B cell (primary cell): ENCODE measurements at regions not wholly inside any gene's neighbourhood (a gene's known extent, or its start where the extent isn't known, plus 50 kb on each side); places are given as distances from the start of the nearest gene placed in this dataset.

Experiments
- ATAC-seq: fragments of 200-7000 bp; cut with Tn5 transposase; one replicate; pipeline ENCODE4 v1.10.0; 2021; ENCODE audit warnings: low read depth, mild to moderate bottlenecking, moderate number of reproducible peaks, moderate library complexity
- CTCF ChIA-PET: fragments of 350-600 bp; sonication (Branson Sonifier 250); formaldehyde crosslinking; loops from one replicate; lab custom pipeline; 2021; ENCODE audit warnings: antibody characterized with exemption, inconsistent platforms; lab: Charles Lee
- POLR2A ChIA-PET: fragments of 350-600 bp; sonication (Branson Sonifier 250); formaldehyde crosslinking; loops from one replicate; lab custom pipeline; 2021; ENCODE audit warnings: antibody characterized with exemption; lab: Charles Lee
- DNase-seq: peaks from one replicate; pipeline ENCODE4 v3.0.0; 2013
- H2AFZ ChIP-seq: 2 replicates; pipeline ENCODE4 v1.6.1; 2012; ENCODE audit warnings: mild to moderate bottlenecking, low read depth, low read length; ENCODE audit not compliant: insufficient read depth, poor library complexity, severe bottlenecking
- H3K27ac ChIP-seq, 2 donors: 1 replicate in 1 of 2; 2 replicates in 1 of 2; pipeline ENCODE4 v1.5.1; 2012 to 2013; ENCODE audit warnings: low read length in 2 of 2, mild to moderate bottlenecking in 2 of 2, moderate library complexity in 1 of 2
- H3K27me3 ChIP-seq, 4 experiments: fragments of 200-600 bp in 1 of 4; sonication (generic) in 1 of 4; replicated peaks in 1 of 4; 1 replicate in 2 of 4; 2 replicates in 2 of 4; pipeline versions ENCODE4 v1.6.1 to v1.7.0; 2013 to 2016; ENCODE audit warnings: low read length in 3 of 4, mild to moderate bottlenecking in 2 of 4, mixed read lengths in 1 of 4, moderate library complexity in 1 of 4; ENCODE audit not compliant: insufficient read depth in 4 of 4, control insufficient read depth in 3 of 4; ENCODE audit errors: control extremely low read depth in 1 of 4
- H3K36me3 ChIP-seq, 2 experiments: replicated peaks in 1 of 2; 1 replicate in 1 of 2; 2 replicates in 1 of 2; pipeline versions ENCODE4 v1.6.1 to v1.7.1; 2013; ENCODE audit warnings: low read length in 1 of 2; ENCODE audit not compliant: insufficient read depth in 2 of 2, control insufficient read depth in 1 of 2; ENCODE audit errors: control extremely low read depth in 1 of 2, extremely low read depth in 1 of 2
- H3K4me1 ChIP-seq, 2 donors: fragments of 200-600 bp in 1 of 2; sonication (generic) in 1 of 2; 1 replicate in 1 of 2; 2 replicates in 1 of 2; pipeline versions ENCODE4 v1.5.1 to v1.6.1; 2013 to 2017; ENCODE audit warnings: low read length in 2 of 2; ENCODE audit not compliant: control insufficient read depth in 2 of 2, insufficient read depth in 2 of 2
- H3K4me2 ChIP-seq: replicated peaks from 2 replicates; pipeline ENCODE3; 2012; ENCODE audit warnings: mild to moderate bottlenecking, low read depth, low read length; ENCODE audit not compliant: poor library complexity, severe bottlenecking
- H3K4me3 ChIP-seq, 5 experiments: fragments of 200-600 bp in 1 of 5; sonication (generic) in 1 of 5; 1 replicate in 3 of 5; 2 replicates in 2 of 5; pipeline versions ENCODE4 v1.5.1 to v1.7.0; 2011 to 2016; ENCODE audit warnings: low read length in 4 of 5, mild to moderate bottlenecking in 4 of 5, low read depth in 2 of 5, control low read depth in 1 of 5, moderate library complexity in 1 of 5; ENCODE audit not compliant: insufficient read depth in 1 of 5; ENCODE audit errors: control extremely low read depth in 1 of 5, extremely low read depth in 1 of 5
- H3K79me2 ChIP-seq: fragments of 200-600 bp; sonication (generic); one replicate; pipeline ENCODE4 v1.6.0; 2016; ENCODE audit warnings: low read length; ENCODE audit not compliant: control insufficient read depth, insufficient read depth
- H3K9ac ChIP-seq: fragments of 200-600 bp; sonication (generic); 2 replicates; pipeline ENCODE4 v1.6.1; 2017; ENCODE audit warnings: mild to moderate bottlenecking, low read length, moderate library complexity
- H3K9me3 ChIP-seq, 3 donors: one replicate each; pipeline versions ENCODE4 v1.6.1 to v1.7.1; 2013; ENCODE audit warnings: low read length in 2 of 3; ENCODE audit not compliant: control insufficient read depth in 2 of 3, insufficient read depth in 1 of 3; ENCODE audit errors: control extremely low read depth in 1 of 3
- H4K20me1 ChIP-seq: 2 replicates; pipeline ENCODE4 v1.6.0; 2012; ENCODE audit warnings: mild to moderate bottlenecking, low read length; ENCODE audit not compliant: insufficient read depth, control insufficient read depth, poor library complexity, severe bottlenecking
- H3K27ac Mint-ChIP-seq: one replicate; pipeline ENCODE4 v1.8.0; 2021; ENCODE audit warnings: mixed read lengths
- H3K27me3 Mint-ChIP-seq: one replicate; pipeline ENCODE4 v1.8.0; 2021; ENCODE audit warnings: mixed read lengths
- H3K4me1 Mint-ChIP-seq: one replicate; pipeline ENCODE4 v1.8.0; 2021; ENCODE audit warnings: mixed read lengths
- H3K4me3 Mint-ChIP-seq: one replicate; pipeline ENCODE4 v1.8.0; 2021; ENCODE audit warnings: mixed read lengths
- H3K9me3 Mint-ChIP-seq: one replicate; pipeline ENCODE4 v1.8.0; 2022; ENCODE audit warnings: mixed read lengths; ENCODE audit not compliant: insufficient read depth
- EZH2 ChIP-seq: IDR thresholded peaks from 2 replicates; pipeline ENCODE4 v1.6.1; 2012; ENCODE audit warnings: borderline replicate concordance, low read depth, mild to moderate bottlenecking, moderate library complexity, low read length; ENCODE audit not compliant: insufficient read depth, poor library complexity, severe bottlenecking
- WGBS: methylation state at CpG from one replicate; pipeline ENCODE4 v1.1.5; 2013; ENCODE audit warnings: missing lambda C conversion rate; ENCODE audit not compliant: insufficient coverage; 5-methylcytosine and 5-hydroxymethylcytosine counted together
- intact Hi-C: fragments of 100-400 bp; cut with micrococcal nuclease; formaldehyde crosslinking; loops from one replicate; pipeline ENCODE4 v1.10.0; 2022
- TF ChIP-seq, protein P1 (sequence below): fragments of 200-600 bp; IDR thresholded peaks from one replicate; pipeline ENCODE4 v1.8.0; 2022; ENCODE audit warnings: antibody characterized with exemption, mild to moderate bottlenecking

DNA sequence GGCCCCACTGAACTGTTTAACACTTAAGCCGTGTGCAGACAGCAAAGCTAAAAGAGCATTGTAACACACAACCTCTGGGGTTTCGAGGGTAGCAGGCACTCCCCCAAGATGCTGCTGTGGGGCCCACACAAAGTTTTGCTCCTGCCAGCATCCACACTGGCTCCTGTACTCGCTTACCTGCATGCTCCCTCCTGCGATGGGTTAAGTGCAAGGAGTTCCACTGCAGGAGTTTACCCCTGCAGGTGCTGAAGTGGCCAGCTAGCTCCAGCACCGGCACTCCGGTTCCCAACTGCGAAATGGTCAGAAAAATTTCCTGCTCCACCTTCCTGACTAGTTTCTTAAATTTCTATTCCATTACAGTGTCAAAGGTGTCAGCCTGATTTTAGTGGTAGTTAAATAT, 443.5 kb downstream of the PCDH10 start:
- Mint-ChIP-seq H3K9me3 (no peaks in the 10 kb centered on the region), H3K27me3 (no peaks in the 10 kb centered on the region), H3K4me1 (no peaks in the 10 kb centered on the region), H3K4me3 (no peak overlapping the region), H3K27ac (no peak overlapping the region)
- intact Hi-C loops = no loop called here
- Histone ChIP-seq H3K9ac (no peak overlapping the region), H3K36me3 (no peaks in the 10 kb centered on the region), H3K27me3 (no peaks in the 10 kb centered on the region), H3K27ac (no peak overlapping the region), H3K9me3 (peaks cover 0 to 5% (median 0%) of the 10 kb centered on the region in 3 donors), H3K4me3 (no peak overlapping the region), H3K4me2 (no peak overlapping the region), H3K4me1 (no peaks in the 10 kb centered on the region), H3K79me2 (no peaks in the 10 kb centered on the region), H2AFZ (no peak overlapping the region), H4K20me1 (no peaks in the 10 kb centered on the region)
- POLR2A ChIA-PET = no interaction called here
- CTCF ChIA-PET = no interaction called here
- ATAC-seq (no peak), DNase-seq (no peak)
- no peak for TF ChIP-seq EZH2
- TF ChIP-seq, protein P1, sequence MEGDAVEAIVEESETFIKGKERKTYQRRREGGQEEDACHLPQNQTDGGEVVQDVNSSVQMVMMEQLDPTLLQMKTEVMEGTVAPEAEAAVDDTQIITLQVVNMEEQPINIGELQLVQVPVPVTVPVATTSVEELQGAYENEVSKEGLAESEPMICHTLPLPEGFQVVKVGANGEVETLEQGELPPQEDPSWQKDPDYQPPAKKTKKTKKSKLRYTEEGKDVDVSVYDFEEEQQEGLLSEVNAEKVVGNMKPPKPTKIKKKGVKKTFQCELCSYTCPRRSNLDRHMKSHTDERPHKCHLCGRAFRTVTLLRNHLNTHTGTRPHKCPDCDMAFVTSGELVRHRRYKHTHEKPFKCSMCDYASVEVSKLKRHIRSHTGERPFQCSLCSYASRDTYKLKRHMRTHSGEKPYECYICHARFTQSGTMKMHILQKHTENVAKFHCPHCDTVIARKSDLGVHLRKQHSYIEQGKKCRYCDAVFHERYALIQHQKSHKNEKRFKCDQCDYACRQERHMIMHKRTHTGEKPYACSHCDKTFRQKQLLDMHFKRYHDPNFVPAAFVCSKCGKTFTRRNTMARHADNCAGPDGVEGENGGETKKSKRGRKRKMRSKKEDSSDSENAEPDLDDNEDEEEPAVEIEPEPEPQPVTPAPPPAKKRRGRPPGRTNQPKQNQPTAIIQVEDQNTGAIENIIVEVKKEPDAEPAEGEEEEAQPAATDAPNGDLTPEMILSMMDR = no peak
- WGBS = 88% methylated on average over 7 of the region's 7 CpGs

DNA sequence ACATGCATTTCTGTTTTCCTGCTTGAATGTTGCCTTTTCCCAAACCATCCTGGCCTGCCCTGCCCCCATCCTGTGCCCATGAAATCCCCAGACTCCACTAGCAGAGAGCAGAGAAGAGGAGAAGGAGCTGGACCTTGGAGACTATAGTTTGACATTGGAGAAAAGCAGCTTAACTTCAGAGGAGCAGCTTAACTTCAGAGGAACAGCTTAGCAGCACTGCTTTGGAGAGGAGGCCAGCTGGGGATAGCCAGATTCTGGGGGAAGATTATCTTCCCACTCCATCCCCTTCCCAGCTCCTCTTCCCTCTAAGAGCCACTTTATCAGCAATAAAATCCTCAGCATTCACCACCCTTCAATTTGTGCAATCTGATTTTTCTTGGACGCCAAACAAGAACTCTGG, 443.0 kb downstream of the PCDH10 start:
- DNase-seq = no peak
- no peaks in the 10 kb centered on the region for H3K4me1 ChIP-seq
- Mint-ChIP-seq H3K27me3 (no peaks in the 10 kb centered on the region), H3K4me1 (no peaks in the 10 kb centered on the region), H3K9me3 (no peaks in the 10 kb centered on the region), H3K4me3 (no peak overlapping the region), H3K27ac (no peak overlapping the region)
- H4K20me1 ChIP-seq = no peaks in the 10 kb centered on the region
- H3K79me2 ChIP-seq = no peaks in the 10 kb centered on the region
- TF ChIP-seq EZH2 = no peak
- TF ChIP-seq, protein P1 = no peak
- intact Hi-C loops = no loop called here
- H2AFZ ChIP-seq = no peak overlapping the region
- no peak for ATAC-seq
- no peaks in the 10 kb centered on the region for H3K36me3 ChIP-seq
- no peak overlapping the region for H3K9ac ChIP-seq
- 90% methylated on average over 1 of the region's 1 CpG for WGBS
- H3K4me2 ChIP-seq = no peak overlapping the region
- H3K9me3 ChIP-seq = peaks cover 0 to 7% (median 0%) of the 10 kb centered on the region in 3 donors
- ChIA-PET CTCF (no interaction called here), POLR2A (no interaction called here)
- no peaks in the 10 kb centered on the region for H3K27me3 ChIP-seq
- no peak overlapping the region for H3K4me3 ChIP-seq
- no peak overlapping the region for H3K27ac ChIP-seq
